GM20000 (cell line): ENCODE measurements at regions not wholly inside any gene's neighbourhood (a gene's known extent, or its start where the extent isn't known, plus 50 kb on each side); places are given as distances from the start of the nearest gene placed in this dataset.

Source experiments
- DNase-seq: peaks from one replicate; pipeline ENCODE4 v3.0.0; 2012; ENCODE audit warnings: low spot score
- TF ChIP-seq, protein P1 (sequence below): IDR thresholded peaks from 2 replicates; pipeline ENCODE4 v1.5.1; 2012; ENCODE audit warnings: mild to moderate bottlenecking, control low read depth; ENCODE audit errors: extremely low read depth, missing control alignments

DNA sequence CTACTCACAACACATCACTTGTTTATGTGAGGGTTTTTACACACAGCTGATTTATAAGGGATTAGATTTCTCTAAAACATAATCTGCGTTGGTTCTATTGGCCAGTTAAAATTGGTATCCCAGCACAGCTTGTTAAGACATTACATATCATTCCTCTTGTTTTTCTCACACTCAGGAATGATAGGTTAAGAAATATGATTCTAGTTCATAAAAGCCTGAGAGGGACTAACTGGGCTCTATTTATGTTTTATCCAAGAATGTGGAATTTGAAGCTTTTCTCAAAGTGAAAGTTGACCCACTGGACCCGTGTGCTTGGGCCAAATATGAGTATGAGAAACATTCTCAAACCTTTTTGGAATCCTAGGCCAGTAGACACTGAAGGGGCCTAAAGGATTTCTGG, 117.3 kb downstream of the TMEM170B start:
- TF ChIP-seq, protein P1, sequence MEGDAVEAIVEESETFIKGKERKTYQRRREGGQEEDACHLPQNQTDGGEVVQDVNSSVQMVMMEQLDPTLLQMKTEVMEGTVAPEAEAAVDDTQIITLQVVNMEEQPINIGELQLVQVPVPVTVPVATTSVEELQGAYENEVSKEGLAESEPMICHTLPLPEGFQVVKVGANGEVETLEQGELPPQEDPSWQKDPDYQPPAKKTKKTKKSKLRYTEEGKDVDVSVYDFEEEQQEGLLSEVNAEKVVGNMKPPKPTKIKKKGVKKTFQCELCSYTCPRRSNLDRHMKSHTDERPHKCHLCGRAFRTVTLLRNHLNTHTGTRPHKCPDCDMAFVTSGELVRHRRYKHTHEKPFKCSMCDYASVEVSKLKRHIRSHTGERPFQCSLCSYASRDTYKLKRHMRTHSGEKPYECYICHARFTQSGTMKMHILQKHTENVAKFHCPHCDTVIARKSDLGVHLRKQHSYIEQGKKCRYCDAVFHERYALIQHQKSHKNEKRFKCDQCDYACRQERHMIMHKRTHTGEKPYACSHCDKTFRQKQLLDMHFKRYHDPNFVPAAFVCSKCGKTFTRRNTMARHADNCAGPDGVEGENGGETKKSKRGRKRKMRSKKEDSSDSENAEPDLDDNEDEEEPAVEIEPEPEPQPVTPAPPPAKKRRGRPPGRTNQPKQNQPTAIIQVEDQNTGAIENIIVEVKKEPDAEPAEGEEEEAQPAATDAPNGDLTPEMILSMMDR: no peak
- DNase-seq: no peak

GRCh38 chr6:11656491-11656890, 118.9 kb downstream of the TMEM170B start:
- TF ChIP-seq, protein P1: no peak
- no peak for DNase-seq

DNA sequence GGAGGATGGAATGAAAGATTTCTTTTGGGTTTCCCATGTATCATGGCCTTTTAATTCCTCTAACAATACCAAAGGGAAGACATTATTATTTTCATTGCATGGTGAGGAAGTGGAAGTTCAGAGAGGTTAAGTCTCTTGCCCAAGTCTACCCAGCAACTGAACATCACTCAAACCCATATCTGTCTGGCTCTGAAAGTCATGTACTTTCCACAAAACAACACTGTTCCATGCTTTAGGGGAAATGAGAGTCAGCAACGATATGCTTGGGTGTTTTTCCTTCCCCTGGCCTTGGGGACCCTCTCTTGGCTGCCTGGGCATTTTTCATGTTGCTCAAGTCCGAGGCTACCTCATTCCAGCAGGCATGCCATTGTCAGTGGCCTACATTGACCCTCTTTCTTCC, 118.8 kb downstream of the ADTRP start:
- TF ChIP-seq, protein P1: no peak
- DNase-seq: no peak

DNA sequence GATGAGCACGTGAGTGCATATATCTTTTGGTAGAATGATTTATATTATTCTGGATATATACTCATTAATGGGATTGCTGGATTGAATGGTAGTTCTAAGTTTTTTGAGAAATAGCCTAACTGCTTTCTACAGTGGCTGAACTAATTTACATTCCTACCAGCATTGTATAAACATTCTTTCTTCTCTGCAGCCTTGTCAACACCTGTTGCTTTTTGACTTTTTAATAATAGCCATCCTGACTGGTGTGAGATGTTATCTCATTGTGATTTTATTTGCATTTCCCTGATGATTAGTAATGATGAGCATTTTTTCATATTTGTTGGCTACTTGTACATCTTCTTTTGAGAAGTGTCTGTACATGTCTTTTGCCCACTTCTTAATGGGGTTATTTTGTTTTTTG, 116.3 kb downstream of the ADTRP start:
- DNase-seq: no peak
- TF ChIP-seq, protein P1: no peak

DNA sequence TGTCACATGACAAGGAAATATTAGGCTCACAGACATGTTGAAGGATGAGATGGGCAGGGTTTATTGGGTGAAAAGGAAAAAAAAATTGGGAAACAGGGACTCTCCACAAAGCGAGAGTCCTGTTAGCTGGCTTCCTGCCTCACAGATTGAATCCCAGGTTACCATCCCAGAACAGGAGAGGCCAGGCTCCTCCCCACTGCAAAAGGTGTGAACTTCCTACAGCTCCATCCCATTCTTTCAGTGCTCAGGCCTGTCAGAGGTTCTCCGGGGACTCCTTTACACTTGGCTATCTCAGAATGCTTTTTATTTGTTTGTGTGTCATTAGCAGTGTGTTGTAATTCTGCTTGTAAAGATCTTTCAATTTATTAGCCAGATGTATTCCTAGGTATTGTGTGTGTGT, 115.1 kb downstream of the ADTRP start:
- DNase-seq: no peak
- TF ChIP-seq, protein P1: no peak
